H9 (cell line): ENCODE measurements at regions not wholly inside any gene's neighbourhood (a gene's known extent, or its start where the extent isn't known, plus 50 kb on each side); places are given as distances from the start of the nearest gene placed in this dataset.

Source experiments
- DNase-seq: peaks from one replicate; pipeline ENCODE4 v3.0.0-alpha.2; 2017
- H2AFZ ChIP-seq: one replicate; pipeline ENCODE4 v1.6.1; 2013; ENCODE audit warnings: mild to moderate bottlenecking, low read length, control low read depth, moderate library complexity
- H2AK5ac ChIP-seq: 2 replicates; pipeline ENCODE4 v1.6.1; 2013; ENCODE audit warnings: low read length, control low read depth, mixed read lengths; ENCODE audit not compliant: insufficient read length
- H2BK120ac ChIP-seq: one replicate; pipeline ENCODE4 v1.6.1; 2013; ENCODE audit warnings: low read depth, mild to moderate bottlenecking, low read length, control low read depth, inconsistent platforms; ENCODE audit not compliant: poor library complexity, severe bottlenecking
- H2BK12ac ChIP-seq: 2 replicates; pipeline ENCODE4 v1.6.1; 2013; ENCODE audit warnings: low read length, control low read depth, mixed read lengths, low read depth; ENCODE audit not compliant: insufficient read length
- H2BK15ac ChIP-seq: 2 replicates; pipeline ENCODE4 v1.6.1; 2013; ENCODE audit warnings: low read depth, low read length, control low read depth
- H2BK20ac ChIP-seq: one replicate; pipeline ENCODE4 v1.6.1; 2013; ENCODE audit warnings: low read depth, mild to moderate bottlenecking, low read length, control low read depth, inconsistent platforms; ENCODE audit not compliant: poor library complexity, severe bottlenecking
- H2BK5ac ChIP-seq: 2 replicates; pipeline ENCODE4 v1.6.1; 2013; ENCODE audit warnings: low read length, control low read depth, mixed read lengths; ENCODE audit not compliant: insufficient read length
- H3K14ac ChIP-seq: 2 replicates; pipeline ENCODE4 v1.6.1; 2013; ENCODE audit warnings: low read length, control low read depth; ENCODE audit not compliant: insufficient read depth
- H3K18ac ChIP-seq: 2 replicates; pipeline ENCODE4 v1.6.1; 2013; ENCODE audit warnings: low read depth, mild to moderate bottlenecking, mixed read lengths, low read length, control low read depth; ENCODE audit not compliant: insufficient read length
- H3K23ac ChIP-seq: 2 replicates; pipeline ENCODE4 v1.6.1; 2013; ENCODE audit warnings: low read length, control low read depth, mixed read lengths, low read depth; ENCODE audit not compliant: insufficient read length
- H3K23me2 ChIP-seq: 2 replicates; pipeline ENCODE4 v1.6.1; 2013; ENCODE audit warnings: low read depth, mild to moderate bottlenecking, mixed read lengths, low read length, control low read depth; ENCODE audit not compliant: insufficient read length, poor library complexity, severe bottlenecking
- H3K27ac ChIP-seq: 2 replicates; pipeline ENCODE4 v1.5.1; 2013; ENCODE audit warnings: low read length, control low read depth, mixed read lengths, low read depth; ENCODE audit not compliant: insufficient read length
- H3K27me3 ChIP-seq: 2 replicates; pipeline ENCODE4 v1.6.1; 2013; ENCODE audit warnings: low read length, control low read depth, inconsistent platforms; ENCODE audit not compliant: insufficient read depth
- H3K4ac ChIP-seq: 2 replicates; pipeline ENCODE4 v1.6.1; 2013; ENCODE audit warnings: low read depth, mild to moderate bottlenecking, control low read depth, inconsistent platforms, low read length, moderate library complexity
- H3K4me1 ChIP-seq: 2 replicates; pipeline ENCODE4 v1.6.1; 2013; ENCODE audit warnings: low read length, control low read depth, inconsistent platforms; ENCODE audit not compliant: insufficient read depth
- H3K4me2 ChIP-seq: 2 replicates; pipeline ENCODE4 v1.6.1; 2013; ENCODE audit warnings: low read length, control low read depth, mixed read lengths; ENCODE audit not compliant: insufficient read length, insufficient read depth
- H3K56ac ChIP-seq: 2 replicates; pipeline ENCODE4 v1.6.1; 2013; ENCODE audit warnings: low read depth, mild to moderate bottlenecking, mixed read lengths, low read length, control low read depth; ENCODE audit not compliant: insufficient read length
- H3K79me1 ChIP-seq: 2 replicates; pipeline ENCODE4 v1.6.1; 2013; ENCODE audit warnings: low read depth, mild to moderate bottlenecking, moderate library complexity, low read length, control low read depth, inconsistent platforms; ENCODE audit not compliant: insufficient read depth, poor library complexity, severe bottlenecking
- H3K79me2 ChIP-seq: 2 replicates; pipeline ENCODE4 v1.6.1; 2013; ENCODE audit warnings: low read length, control low read depth, inconsistent platforms; ENCODE audit not compliant: insufficient read depth
- H3K9ac ChIP-seq: 2 replicates; pipeline ENCODE4 v1.6.1; 2013; ENCODE audit warnings: low read length, control low read depth, mixed read lengths; ENCODE audit not compliant: insufficient read length; ENCODE audit errors: extremely low read depth
- H3K9me3 ChIP-seq: one replicate; pipeline ENCODE4 v1.6.1; 2013; ENCODE audit warnings: low read depth, low read length, inconsistent platforms; ENCODE audit not compliant: control insufficient read depth
- H3T11ph ChIP-seq: one replicate; pipeline ENCODE4 v1.6.1; 2013; ENCODE audit warnings: mild to moderate bottlenecking, low read length, control low read depth, inconsistent platforms
- H4K20me1 ChIP-seq: one replicate; pipeline ENCODE4 v1.6.1; 2013; ENCODE audit not compliant: control insufficient read depth, insufficient read length, insufficient read depth
- H4K5ac ChIP-seq: 2 replicates; pipeline ENCODE4 v1.6.1; 2013; ENCODE audit warnings: low read depth, mild to moderate bottlenecking, mixed read lengths, low read length, control low read depth; ENCODE audit not compliant: insufficient read length
- H4K8ac ChIP-seq: replicated peaks from 2 replicates; pipeline ENCODE4 v1.6.1; 2013; ENCODE audit warnings: low read length, control low read depth, mixed read lengths, low read depth; ENCODE audit not compliant: insufficient read length
- H4K91ac ChIP-seq: 2 replicates; pipeline ENCODE4 v1.6.1; 2013; ENCODE audit warnings: low read depth, mild to moderate bottlenecking, moderate library complexity, mixed read lengths, low read length, control low read depth; ENCODE audit not compliant: insufficient read length
- H3K27ac Mint-ChIP-seq, 3 experiments: 2 replicates in 2 of 3; 3 replicates in 1 of 3; pipeline ENCODE4 v1.8.0; 2020 to 2021; ENCODE audit warnings: mixed read lengths in 3 of 3, mild to moderate bottlenecking in 1 of 3, moderate library complexity in 1 of 3
- H3K27me3 Mint-ChIP-seq: 2 replicates; pipeline ENCODE4 v1.8.0; 2021; ENCODE audit warnings: low read depth, mild to moderate bottlenecking, moderate library complexity, mixed read lengths
- H3K36me3 Mint-ChIP-seq, 3 experiments: 2 replicates in 2 of 3; 3 replicates in 1 of 3; pipeline ENCODE4 v1.8.0; 2020 to 2021; ENCODE audit warnings: low read depth in 3 of 3, mixed read lengths in 3 of 3; ENCODE audit not compliant: insufficient read depth in 1 of 3
- H3K4me1 Mint-ChIP-seq, 2 experiments: 2 replicates each; pipeline ENCODE4 v1.8.0; 2020; ENCODE audit warnings: mixed read lengths in 2 of 2
- H3K4me3 Mint-ChIP-seq, 2 experiments: 2 replicates in 1 of 2; 3 replicates in 1 of 2; pipeline ENCODE4 v1.8.0; 2020 to 2021; ENCODE audit warnings: mild to moderate bottlenecking in 2 of 2, mixed read lengths in 2 of 2, moderate library complexity in 1 of 2
- H3K9me3 Mint-ChIP-seq, 2 experiments: 2 replicates in 1 of 2; 3 replicates in 1 of 2; pipeline ENCODE4 v1.8.0; 2020; ENCODE audit warnings: mild to moderate bottlenecking in 2 of 2, mixed read lengths in 2 of 2, moderate library complexity in 1 of 2
- WGBS: extraction: QIAGEN DNeasy Blood & Tissue Kit; methylation state at CpG from one replicate; pipeline ENCODE4 v1.1.7; 2013; ENCODE audit warnings: missing lambda C conversion rate, low lambda C conversion rate, mixed read lengths; ENCODE audit not compliant: insufficient read length; ENCODE audit errors: extremely low coverage; 5-methylcytosine and 5-hydroxymethylcytosine counted together
- TF ChIP-seq, protein P1 (sequence below): fragments of 200-600 bp; sonication (generic); conservative IDR thresholded peaks from 3 replicates; pipeline ENCODE4 v1.8.0; 2021; ENCODE audit warnings: antibody characterized with exemption, mild to moderate bottlenecking

DNA sequence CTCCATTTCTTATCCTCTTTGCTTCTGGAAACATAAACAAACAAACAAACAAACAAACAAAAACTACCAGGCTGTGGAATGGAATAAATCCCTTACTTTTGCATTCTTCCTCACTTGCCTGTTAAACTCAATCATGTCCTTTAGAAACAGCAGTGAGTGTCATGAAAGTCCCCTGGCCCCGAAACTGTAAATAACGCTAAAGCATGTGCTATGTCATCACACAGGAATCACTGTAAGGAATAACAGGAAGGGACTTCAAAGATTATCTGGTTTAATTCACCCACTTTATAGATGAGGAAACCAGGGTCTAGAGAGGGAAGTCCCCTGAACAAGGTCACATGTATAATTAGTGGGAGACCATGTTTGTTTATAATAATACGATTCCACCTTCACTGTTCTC is 159.4 kb upstream of the MEOX2 start:
- Histone ChIP-seq H3K27me3 (no peaks in the 10 kb centered on the region), H2BK5ac (no peak overlapping the region), H3K4ac (no peak overlapping the region), H4K20me1 (no peaks in the 10 kb centered on the region), H4K8ac (no peak overlapping the region), H3T11ph (no peak overlapping the region), H3K9ac (no peak overlapping the region), H3K9me3 (no peaks in the 10 kb centered on the region), H3K79me2 (no peaks in the 10 kb centered on the region), H2BK15ac (no peak overlapping the region), H3K4me1 (no peaks in the 10 kb centered on the region), H3K56ac (no peak overlapping the region), H2BK12ac (no peak overlapping the region), H3K23me2 (no peaks in the 10 kb centered on the region), H4K5ac (no peak overlapping the region), H3K14ac (no peak overlapping the region), H2AFZ (no peak overlapping the region), H2BK20ac (no peak overlapping the region), H2BK120ac (no peak overlapping the region), H3K27ac (no peak overlapping the region), H3K18ac (no peak overlapping the region), H4K91ac (no peak overlapping the region), H2AK5ac (no peak overlapping the region), H3K79me1 (no peaks in the 10 kb centered on the region), H3K4me2 (no peak overlapping the region), H3K23ac (no peak overlapping the region)
- no peaks in the 10 kb centered on the region for H3K4me1 Mint-ChIP-seq
- TF ChIP-seq, protein P1, sequence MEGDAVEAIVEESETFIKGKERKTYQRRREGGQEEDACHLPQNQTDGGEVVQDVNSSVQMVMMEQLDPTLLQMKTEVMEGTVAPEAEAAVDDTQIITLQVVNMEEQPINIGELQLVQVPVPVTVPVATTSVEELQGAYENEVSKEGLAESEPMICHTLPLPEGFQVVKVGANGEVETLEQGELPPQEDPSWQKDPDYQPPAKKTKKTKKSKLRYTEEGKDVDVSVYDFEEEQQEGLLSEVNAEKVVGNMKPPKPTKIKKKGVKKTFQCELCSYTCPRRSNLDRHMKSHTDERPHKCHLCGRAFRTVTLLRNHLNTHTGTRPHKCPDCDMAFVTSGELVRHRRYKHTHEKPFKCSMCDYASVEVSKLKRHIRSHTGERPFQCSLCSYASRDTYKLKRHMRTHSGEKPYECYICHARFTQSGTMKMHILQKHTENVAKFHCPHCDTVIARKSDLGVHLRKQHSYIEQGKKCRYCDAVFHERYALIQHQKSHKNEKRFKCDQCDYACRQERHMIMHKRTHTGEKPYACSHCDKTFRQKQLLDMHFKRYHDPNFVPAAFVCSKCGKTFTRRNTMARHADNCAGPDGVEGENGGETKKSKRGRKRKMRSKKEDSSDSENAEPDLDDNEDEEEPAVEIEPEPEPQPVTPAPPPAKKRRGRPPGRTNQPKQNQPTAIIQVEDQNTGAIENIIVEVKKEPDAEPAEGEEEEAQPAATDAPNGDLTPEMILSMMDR, result no peak
- no peaks in the 10 kb centered on the region for H3K9me3 Mint-ChIP-seq
- H3K4me3 Mint-ChIP-seq, result no peak overlapping the region
- H3K36me3 Mint-ChIP-seq, result no peaks in the 10 kb centered on the region
- no peak overlapping the region for H3K27ac Mint-ChIP-seq
- no CpG with 5 or more reads among the region's 3 CpGs for WGBS
- no peak for DNase-seq
- H3K27me3 Mint-ChIP-seq, result no peaks in the 10 kb centered on the region
